Smooth muscle cell (in vitro differentiated cells): ENCODE measurements at regions not wholly inside any gene's neighbourhood (a gene's known extent, or its start where the extent isn't known, plus 50 kb on each side); places are given as distances from the start of the nearest gene placed in this dataset.
A peak's percentile ranks its signal among the peaks of the same experiment; 100 is the strongest.

Source experiments
- DNase-seq: peaks from one replicate; lab custom pipeline; 2025; ENCODE audit not compliant: unreplicated experiment; lab: John Stamatoyannopoulos, UW
- H2AFZ ChIP-seq: fragments of 200-600 bp; sonication (generic); 2 replicates; pipeline ENCODE4 v1.6.0; 2016; ENCODE audit warnings: antibody characterized with exemption, low read depth, mild to moderate bottlenecking
- H3F3A ChIP-seq: fragments of 200-600 bp; sonication (generic); 2 replicates; pipeline ENCODE4 v1.6.0; 2017; ENCODE audit warnings: antibody characterized with exemption, low read depth
- H3K27ac ChIP-seq: fragments of 200-600 bp; sonication (generic); 2 replicates; pipeline ENCODE4 v1.5.1; 2016; ENCODE audit warnings: low read depth, mild to moderate bottlenecking
- H3K27me3 ChIP-seq: fragments of 200-600 bp; sonication (generic); 2 replicates; pipeline ENCODE4 v1.6.1; 2016; ENCODE audit warnings: low read depth, mild to moderate bottlenecking
- H3K36me3 ChIP-seq: fragments of 200-600 bp; sonication (generic); 2 replicates; pipeline ENCODE4 v1.5.1; 2016; ENCODE audit warnings: low read depth
- H3K4me1 ChIP-seq: fragments of 200-600 bp; sonication (generic); 2 replicates; pipeline ENCODE4 v1.5.1; 2016; ENCODE audit warnings: low read depth
- H3K4me2 ChIP-seq: fragments of 200-600 bp; sonication (generic); 2 replicates; pipeline ENCODE4 v1.6.0; 2016; ENCODE audit warnings: mild to moderate bottlenecking
- H3K4me3 ChIP-seq: fragments of 200-600 bp; sonication (generic); 2 replicates; pipeline ENCODE4 v1.5.1; 2016; ENCODE audit warnings: mild to moderate bottlenecking
- H3K79me2 ChIP-seq: fragments of 200-600 bp; sonication (generic); 2 replicates; pipeline ENCODE4 v1.6.0; 2016; ENCODE audit warnings: low read depth, mild to moderate bottlenecking
- H3K9ac ChIP-seq: fragments of 200-600 bp; sonication (generic); 2 replicates; pipeline ENCODE4 v1.6.0; 2016; ENCODE audit warnings: low read depth
- H3K9me3 ChIP-seq: fragments of 200-600 bp; sonication (generic); replicated peaks from 2 replicates; pipeline ENCODE4 v1.5.1; 2016; ENCODE audit warnings: low read depth
- H4K20me1 ChIP-seq: fragments of 200-600 bp; sonication (generic); 2 replicates; pipeline ENCODE4 v1.6.0; 2016; ENCODE audit warnings: low read depth
- WGBS: methylation state at CpG from one replicate; pipeline ENCODE4 v1.1.7; 2016; ENCODE audit warnings: low lambda C conversion rate; 5-methylcytosine and 5-hydroxymethylcytosine counted together
- TF ChIP-seq, protein P1 (sequence below): fragments of 200-600 bp; sonication (generic); IDR thresholded peaks from 2 replicates; pipeline ENCODE4 v1.5.1; 2017; ENCODE audit warnings: borderline replicate concordance, mild to moderate bottlenecking, antibody characterized with exemption; ENCODE audit not compliant: insufficient read depth, poor library complexity, severe bottlenecking

- Histone ChIP-seq H3K27me3 (no peaks in the 10 kb centered on the region), H3K27ac (no peak overlapping the region), H3K9ac (no peak overlapping the region), H3F3A (no peaks in the 10 kb centered on the region), H2AFZ (no peak overlapping the region), H3K4me3 (no peak overlapping the region), H3K4me2 (no peak overlapping the region), H4K20me1 (no peaks in the 10 kb centered on the region), H3K9me3 (no peaks in the 10 kb centered on the region), H3K4me1 (peaks cover 7% of the 10 kb centered on the region), H3K79me2 (no peaks in the 10 kb centered on the region), H3K36me3 (no peaks in the 10 kb centered on the region)
- DNase-seq: no peak
- TF ChIP-seq, protein P1, sequence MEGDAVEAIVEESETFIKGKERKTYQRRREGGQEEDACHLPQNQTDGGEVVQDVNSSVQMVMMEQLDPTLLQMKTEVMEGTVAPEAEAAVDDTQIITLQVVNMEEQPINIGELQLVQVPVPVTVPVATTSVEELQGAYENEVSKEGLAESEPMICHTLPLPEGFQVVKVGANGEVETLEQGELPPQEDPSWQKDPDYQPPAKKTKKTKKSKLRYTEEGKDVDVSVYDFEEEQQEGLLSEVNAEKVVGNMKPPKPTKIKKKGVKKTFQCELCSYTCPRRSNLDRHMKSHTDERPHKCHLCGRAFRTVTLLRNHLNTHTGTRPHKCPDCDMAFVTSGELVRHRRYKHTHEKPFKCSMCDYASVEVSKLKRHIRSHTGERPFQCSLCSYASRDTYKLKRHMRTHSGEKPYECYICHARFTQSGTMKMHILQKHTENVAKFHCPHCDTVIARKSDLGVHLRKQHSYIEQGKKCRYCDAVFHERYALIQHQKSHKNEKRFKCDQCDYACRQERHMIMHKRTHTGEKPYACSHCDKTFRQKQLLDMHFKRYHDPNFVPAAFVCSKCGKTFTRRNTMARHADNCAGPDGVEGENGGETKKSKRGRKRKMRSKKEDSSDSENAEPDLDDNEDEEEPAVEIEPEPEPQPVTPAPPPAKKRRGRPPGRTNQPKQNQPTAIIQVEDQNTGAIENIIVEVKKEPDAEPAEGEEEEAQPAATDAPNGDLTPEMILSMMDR: no peak
- 87% methylated on average over 2 of the region's 2 CpGs for WGBS
Measured at GRCh38 chr6:133587546-133588160, 301.3 kb upstream of the TCF21 start.

DNA sequence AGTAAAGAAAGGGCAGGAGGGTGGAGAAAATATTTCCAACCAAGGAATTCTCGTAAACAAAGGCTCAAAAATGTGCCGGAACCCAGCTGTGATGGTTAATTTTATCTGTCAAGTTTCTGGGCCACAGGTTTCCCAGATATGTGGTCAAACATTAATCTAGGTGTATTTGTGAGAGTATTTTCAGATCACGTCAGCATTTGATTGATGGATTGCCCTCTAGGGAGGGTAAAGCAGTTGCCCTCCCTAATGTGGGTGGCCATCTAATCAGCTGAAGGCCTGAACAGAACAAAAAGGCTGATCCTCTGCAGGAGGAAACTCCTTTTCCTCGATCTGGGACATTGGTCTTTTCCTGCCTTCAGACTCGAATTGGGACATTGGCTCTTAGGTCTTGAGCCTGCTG lies 298.7 kb upstream of the TCF21 start:
- Histone ChIP-seq H3K79me2 (no peaks in the 10 kb centered on the region), H3K4me2 (no peak overlapping the region), H3K36me3 (no peaks in the 10 kb centered on the region), H3F3A (no peaks in the 10 kb centered on the region), H3K4me3 (no peak overlapping the region), H3K27me3 (no peaks in the 10 kb centered on the region), H2AFZ (no peak overlapping the region), H3K4me1 (peaks cover 7% of the 10 kb centered on the region), H3K9me3 (no peaks in the 10 kb centered on the region), H3K27ac (no peak overlapping the region), H4K20me1 (no peaks in the 10 kb centered on the region), H3K9ac (no peak overlapping the region)
- TF ChIP-seq, protein P1: no peak
- 88% methylated on average over 5 of the region's 5 CpGs for WGBS
- DNase-seq: no peak

- Histone ChIP-seq H3K9me3 (no peaks in the 10 kb centered on the region), H3K4me2 (no peak overlapping the region)
Measured at GRCh38 chr6:133590814-133591213, 298.1 kb upstream of the TCF21 start.

More at GRCh38 chr6:133590814-133591213, 298.1 kb upstream of the TCF21 start:
- no peaks in the 10 kb centered on the region for H3F3A ChIP-seq
- no peaks in the 10 kb centered on the region for H3K79me2 ChIP-seq
- TF ChIP-seq, protein P1: no peak
- no peak overlapping the region for H3K9ac ChIP-seq
- H3K27ac ChIP-seq: peak overlapping the region; percentile 22
- H2AFZ ChIP-seq: no peak overlapping the region
- no peak overlapping the region for H3K4me3 ChIP-seq
- H3K4me1 ChIP-seq: peaks cover 7% of the 10 kb centered on the region
- H4K20me1 ChIP-seq: no peaks in the 10 kb centered on the region
- no peaks in the 10 kb centered on the region for H3K27me3 ChIP-seq
- 80% methylated on average over 3 of the region's 3 CpGs for WGBS
- H3K36me3 ChIP-seq: no peaks in the 10 kb centered on the region
- no peak for DNase-seq
